BLaER1 (cell line): ENCODE measurements at regions not wholly inside any gene's neighbourhood (a gene's known extent, or its start where the extent isn't known, plus 50 kb on each side); places are given as distances from the start of the nearest gene placed in this dataset.

Source experiments
- H3K27ac ChIP-seq: shearing (Covaris generic); formaldehyde crosslinking; 2 replicates; pipeline ENCODE4 v1.8.1; 2022
- H3K27me3 ChIP-seq: shearing (Covaris generic); formaldehyde crosslinking; 2 replicates; pipeline ENCODE4 v1.8.1; 2022
- H3K36me3 ChIP-seq: shearing (Covaris generic); formaldehyde crosslinking; 2 replicates; pipeline ENCODE4 v1.8.1; 2022
- H3K4me1 ChIP-seq: shearing (Covaris generic); formaldehyde crosslinking; 2 replicates; pipeline ENCODE4 v1.8.1; 2022
- H3K4me2 ChIP-seq: shearing (Covaris generic); formaldehyde crosslinking; 2 replicates; pipeline ENCODE4 v1.8.1; 2022
- H3K4me3 ChIP-seq: shearing (Covaris generic); formaldehyde crosslinking; 2 replicates; pipeline ENCODE4 v1.8.1; 2022
- H3K9ac ChIP-seq: shearing (Covaris generic); formaldehyde crosslinking; 2 replicates; pipeline ENCODE4 v1.8.1; 2022
- H3K9me3 ChIP-seq: shearing (Covaris generic); formaldehyde crosslinking; 2 replicates; pipeline ENCODE4 v1.8.1; 2022
- H4K20me1 ChIP-seq: shearing (Covaris generic); formaldehyde crosslinking; 2 replicates; pipeline ENCODE4 v1.8.1; 2022
- Cebpa-rat ChIP-seq: shearing (Covaris generic); IDR thresholded peaks from 2 replicates; pipeline ENCODE4 v1.8.1; 2022

GRCh38 chr3:191944835-191945234 is 483.9 kb downstream of the PYDC2 start:
- Histone ChIP-seq H3K27ac (no peak overlapping the region), H3K9me3 (no peaks in the 10 kb centered on the region), H3K27me3 (no peaks in the 10 kb centered on the region), H3K9ac (no peak overlapping the region), H4K20me1 (no peaks in the 10 kb centered on the region), H3K4me2 (no peak overlapping the region), H3K4me3 (no peak overlapping the region), H3K36me3 (no peaks in the 10 kb centered on the region), H3K4me1 (no peaks in the 10 kb centered on the region)
- no peak for TF ChIP-seq Cebpa-rat

- H3K4me3 ChIP-seq = no peak overlapping the region
- no peaks in the 10 kb centered on the region for H3K36me3 ChIP-seq
- no peaks in the 10 kb centered on the region for H3K27me3 ChIP-seq
- no peaks in the 10 kb centered on the region for H4K20me1 ChIP-seq
- H3K4me2 ChIP-seq = no peak overlapping the region
- no peak overlapping the region for H3K9ac ChIP-seq
- H3K9me3 ChIP-seq = no peaks in the 10 kb centered on the region
- TF ChIP-seq Cebpa-rat = no peak
- H3K4me1 ChIP-seq = no peaks in the 10 kb centered on the region
- H3K27ac ChIP-seq = no peak overlapping the region
Observed at GRCh38 chr3:191952186-191952585, 491.2 kb downstream of the PYDC2 start.

DNA sequence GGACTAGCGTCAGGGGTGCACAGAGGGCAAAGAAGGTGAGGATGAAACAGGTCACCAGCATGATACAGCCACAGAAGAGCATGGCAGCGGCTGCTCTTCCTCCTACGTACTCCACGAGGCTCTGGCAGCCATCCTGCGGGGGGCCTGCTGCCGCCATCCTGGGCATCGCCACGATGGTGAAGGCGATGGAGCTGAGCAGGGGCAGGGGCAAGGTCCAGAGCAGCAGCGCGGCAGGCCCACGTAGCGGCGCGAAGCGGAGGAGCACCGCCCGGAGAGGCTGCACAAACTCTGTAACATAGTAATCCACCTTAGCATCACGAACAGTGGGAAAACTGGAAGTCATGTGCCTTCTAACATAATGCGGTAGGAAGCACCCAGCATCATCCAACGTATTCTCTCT is 491.6 kb downstream of the PYDC2 start:
- Histone ChIP-seq H3K9me3 (no peaks in the 10 kb centered on the region), H3K4me3 (no peak overlapping the region), H3K4me1 (no peaks in the 10 kb centered on the region), H3K27ac (no peak overlapping the region), H4K20me1 (no peaks in the 10 kb centered on the region), H3K36me3 (no peaks in the 10 kb centered on the region), H3K27me3 (no peaks in the 10 kb centered on the region), H3K9ac (no peak overlapping the region), H3K4me2 (no peak overlapping the region)
- TF ChIP-seq Cebpa-rat = no peak

GRCh38 chr3:191958980-191959671 is 498.2 kb downstream of the PYDC2 start:
- TF ChIP-seq Cebpa-rat = no peak
- Histone ChIP-seq H3K9me3 (no peaks in the 10 kb centered on the region), H3K27ac (no peak overlapping the region), H3K27me3 (no peaks in the 10 kb centered on the region), H3K9ac (no peak overlapping the region), H3K4me1 (no peaks in the 10 kb centered on the region), H4K20me1 (no peaks in the 10 kb centered on the region), H3K4me2 (no peak overlapping the region), H3K36me3 (no peaks in the 10 kb centered on the region), H3K4me3 (no peak overlapping the region)

GRCh38 chr3:191959876-191960413 is 499.0 kb downstream of the PYDC2 start:
- no peak for TF ChIP-seq Cebpa-rat
- H3K36me3 ChIP-seq = no peaks in the 10 kb centered on the region
- no peaks in the 10 kb centered on the region for H3K27me3 ChIP-seq
- no peak overlapping the region for H3K9ac ChIP-seq
- H4K20me1 ChIP-seq = no peaks in the 10 kb centered on the region
- no peak overlapping the region for H3K4me2 ChIP-seq
- no peaks in the 10 kb centered on the region for H3K9me3 ChIP-seq
- H3K4me3 ChIP-seq = no peak overlapping the region
- H3K27ac ChIP-seq = no peak overlapping the region
- H3K4me1 ChIP-seq = no peaks in the 10 kb centered on the region

DNA sequence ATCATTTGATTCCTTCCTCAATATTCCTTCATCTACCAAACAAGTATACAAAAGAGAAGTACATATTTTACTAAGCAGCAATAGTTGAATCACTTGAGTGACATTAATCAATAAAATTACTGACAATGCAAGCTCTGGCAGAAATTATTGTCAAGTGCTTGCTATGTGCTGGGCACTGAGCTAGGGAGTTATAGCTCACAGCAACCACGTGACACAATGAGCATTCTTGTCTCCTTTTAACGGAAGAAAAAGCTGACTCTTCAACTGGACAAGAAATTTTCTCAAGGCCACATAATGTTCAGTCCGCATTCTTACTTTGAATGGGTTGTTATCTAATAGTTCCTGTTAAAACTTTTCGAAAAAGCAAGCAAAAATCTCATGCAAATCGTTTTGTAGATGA is 500.1 kb downstream of the PYDC2 start:
- H3K4me2 ChIP-seq = no peak overlapping the region
- H3K4me3 ChIP-seq = no peak overlapping the region
- no peaks in the 10 kb centered on the region for H3K9me3 ChIP-seq
- no peaks in the 10 kb centered on the region for H3K4me1 ChIP-seq
- no peak for TF ChIP-seq Cebpa-rat
- H3K27me3 ChIP-seq = no peaks in the 10 kb centered on the region
- no peak overlapping the region for H3K27ac ChIP-seq
- H4K20me1 ChIP-seq = no peaks in the 10 kb centered on the region
- H3K9ac ChIP-seq = no peak overlapping the region
- H3K36me3 ChIP-seq = no peaks in the 10 kb centered on the region

- Histone ChIP-seq H3K27ac (no peak overlapping the region), H3K36me3 (no peaks in the 10 kb centered on the region), H3K4me2 (no peak overlapping the region), H3K9me3 (no peaks in the 10 kb centered on the region), H3K9ac (no peak overlapping the region), H4K20me1 (no peaks in the 10 kb centered on the region), H3K4me3 (no peak overlapping the region), H3K27me3 (no peaks in the 10 kb centered on the region), H3K4me1 (no peaks in the 10 kb centered on the region)
- TF ChIP-seq Cebpa-rat = no peak
Observed at GRCh38 chr3:191961529-191961928, 500.6 kb downstream of the PYDC2 start.

GRCh38 chr3:191962324-191962723 is 501.4 kb downstream of the PYDC2 start:
- Histone ChIP-seq H4K20me1 (no peaks in the 10 kb centered on the region), H3K9me3 (no peaks in the 10 kb centered on the region), H3K27ac (no peak overlapping the region), H3K36me3 (no peaks in the 10 kb centered on the region), H3K9ac (no peak overlapping the region), H3K4me2 (no peak overlapping the region), H3K4me1 (no peaks in the 10 kb centered on the region), H3K27me3 (no peaks in the 10 kb centered on the region), H3K4me3 (no peak overlapping the region)
- TF ChIP-seq Cebpa-rat = no peak

GRCh38 chr3:191963182-191963581 is 502.2 kb downstream of the PYDC2 start:
- Histone ChIP-seq H3K27me3 (no peaks in the 10 kb centered on the region), H3K4me1 (no peaks in the 10 kb centered on the region), H3K9me3 (no peaks in the 10 kb centered on the region), H3K4me3 (no peak overlapping the region), H4K20me1 (no peaks in the 10 kb centered on the region), H3K4me2 (no peak overlapping the region), H3K9ac (no peak overlapping the region), H3K36me3 (no peaks in the 10 kb centered on the region), H3K27ac (no peak overlapping the region)
- no peak for TF ChIP-seq Cebpa-rat

GRCh38 chr3:191966556-191966955 is 505.6 kb downstream of the PYDC2 start:
- H3K27me3 ChIP-seq = no peaks in the 10 kb centered on the region
- no peaks in the 10 kb centered on the region for H3K4me1 ChIP-seq
- H3K9ac ChIP-seq = no peak overlapping the region
- no peak overlapping the region for H3K27ac ChIP-seq
- H3K9me3 ChIP-seq = no peaks in the 10 kb centered on the region
- H4K20me1 ChIP-seq = no peaks in the 10 kb centered on the region
- TF ChIP-seq Cebpa-rat = no peak
- H3K4me3 ChIP-seq = no peak overlapping the region
- H3K36me3 ChIP-seq = no peaks in the 10 kb centered on the region
- no peak overlapping the region for H3K4me2 ChIP-seq

DNA sequence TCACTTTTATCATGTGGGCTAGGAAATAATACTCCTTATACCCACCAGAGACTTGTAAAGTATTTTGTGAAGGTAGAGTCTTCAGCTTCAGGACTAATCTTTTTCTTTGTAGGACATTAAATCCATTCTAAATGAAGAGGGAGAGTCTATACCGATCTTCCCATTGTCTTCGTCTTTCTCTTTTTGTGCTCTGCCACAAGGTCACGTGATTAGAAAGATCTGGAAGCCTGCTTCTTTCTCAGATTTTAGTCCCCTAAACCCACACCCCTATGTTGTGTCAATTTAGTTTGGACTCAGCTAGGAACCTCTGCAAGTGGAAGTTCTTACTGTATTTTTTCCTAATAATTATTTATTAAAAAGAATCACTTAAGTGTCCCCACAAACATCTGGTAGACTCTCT is 507.3 kb downstream of the PYDC2 start:
- Histone ChIP-seq H3K36me3 (no peaks in the 10 kb centered on the region), H3K4me2 (no peak overlapping the region), H3K9ac (no peak overlapping the region), H3K27me3 (no peaks in the 10 kb centered on the region), H3K4me1 (peaks cover 11% of the 10 kb centered on the region), H3K9me3 (no peaks in the 10 kb centered on the region), H3K27ac (no peak overlapping the region), H3K4me3 (no peak overlapping the region), H4K20me1 (no peaks in the 10 kb centered on the region)
- TF ChIP-seq Cebpa-rat = no peak
